ENCODE measurements at regions not wholly inside any gene's neighbourhood (a gene's known extent, or its start where the extent isn't known, plus 50 kb on each side); places are given as distances from the start of the nearest gene placed in this dataset.
"Not testable (repeated sequence)": the region's sequence is repeated elsewhere in the genome, so short reads cannot be mapped to it uniquely, and the experiment has no call there.

- no peak for DNase-seq
Observed at GRCh38 chr2:192978395-192978794, 783.7 kb upstream of the TMEFF2 start.

- no peak for DNase-seq
Observed at GRCh38 chr2:192971981-192972380, 777.2 kb upstream of the TMEFF2 start.

- no peak for DNase-seq
Observed at GRCh38 chr2:192969055-192969454, 774.3 kb upstream of the TMEFF2 start.

- DNase-seq = no peak
Observed at GRCh38 chr2:192960945-192961344, 766.2 kb upstream of the TMEFF2 start.

GRCh38 chr2:192958615-192959014 is 763.9 kb upstream of the TMEFF2 start:
- not testable (repeated sequence) for DNase-seq

- no peak for DNase-seq
Observed at GRCh38 chr2:192957425-192957824, 762.7 kb upstream of the TMEFF2 start.

GRCh38 chr2:192953116-192953515 is 758.4 kb upstream of the TMEFF2 start:
- DNase-seq = no peak

GRCh38 chr2:192952245-192952644 is 757.5 kb upstream of the TMEFF2 start:
- DNase-seq = no peak

GRCh38 chr2:192948316-192948715 is 753.6 kb upstream of the TMEFF2 start:
- DNase-seq = no peak

GRCh38 chr2:192947352-192947751 is 752.6 kb upstream of the TMEFF2 start:
- no peak for DNase-seq

GRCh38 chr2:192940767-192941166 is 746.0 kb upstream of the TMEFF2 start:
- DNase-seq = no peak

- DNase-seq = no peak
Observed at GRCh38 chr2:192932376-192932775, 737.6 kb upstream of the TMEFF2 start.

- DNase-seq = not testable (repeated sequence)
Observed at GRCh38 chr2:192921631-192922030, 726.9 kb upstream of the TMEFF2 start.

- DNase-seq = no peak
Observed at GRCh38 chr2:192901446-192901845, 706.7 kb upstream of the TMEFF2 start.

GRCh38 chr2:192899466-192899865 is 704.7 kb upstream of the TMEFF2 start:
- DNase-seq = no peak

- not testable (repeated sequence) for DNase-seq
Observed at GRCh38 chr2:192893976-192894375, 699.2 kb upstream of the TMEFF2 start.

- no peak for DNase-seq
Observed at GRCh38 chr2:192888109-192888508, 693.4 kb upstream of the TMEFF2 start.

- no peak for DNase-seq
Observed at GRCh38 chr2:192887337-192887736, 692.6 kb upstream of the TMEFF2 start.

GRCh38 chr2:192886636-192887035 is 691.9 kb upstream of the TMEFF2 start:
- DNase-seq = no peak

- DNase-seq = no peak
Observed at GRCh38 chr2:192885569-192886160, 690.9 kb upstream of the TMEFF2 start.

GRCh38 chr2:192877159-192877558 is 682.4 kb upstream of the TMEFF2 start:
- no peak for DNase-seq

- DNase-seq = no peak
Observed at GRCh38 chr2:192876698-192877097, 682.0 kb upstream of the TMEFF2 start.

- DNase-seq = no peak
Observed at GRCh38 chr2:192854706-192855105, 660.0 kb upstream of the TMEFF2 start.

GRCh38 chr2:192854031-192854430 is 659.3 kb upstream of the TMEFF2 start:
- DNase-seq = no peak

- no peak for DNase-seq
Observed at GRCh38 chr2:192828947-192829346, 634.2 kb upstream of the TMEFF2 start.
